GM12873 (cell line): ENCODE measurements at regions not wholly inside any gene's neighbourhood (a gene's known extent, or its start where the extent isn't known, plus 50 kb on each side); places are given as distances from the start of the nearest gene placed in this dataset.

Experiments used
- TF ChIP-seq, protein P1 (sequence below): IDR thresholded peaks from 2 replicates; pipeline ENCODE4 v1.5.1; 2012; ENCODE audit warnings: low read depth, mild to moderate bottlenecking, moderate library complexity, low read length, control low read depth; ENCODE audit not compliant: insufficient read depth; ENCODE audit errors: missing control alignments

- TF ChIP-seq, protein P1, sequence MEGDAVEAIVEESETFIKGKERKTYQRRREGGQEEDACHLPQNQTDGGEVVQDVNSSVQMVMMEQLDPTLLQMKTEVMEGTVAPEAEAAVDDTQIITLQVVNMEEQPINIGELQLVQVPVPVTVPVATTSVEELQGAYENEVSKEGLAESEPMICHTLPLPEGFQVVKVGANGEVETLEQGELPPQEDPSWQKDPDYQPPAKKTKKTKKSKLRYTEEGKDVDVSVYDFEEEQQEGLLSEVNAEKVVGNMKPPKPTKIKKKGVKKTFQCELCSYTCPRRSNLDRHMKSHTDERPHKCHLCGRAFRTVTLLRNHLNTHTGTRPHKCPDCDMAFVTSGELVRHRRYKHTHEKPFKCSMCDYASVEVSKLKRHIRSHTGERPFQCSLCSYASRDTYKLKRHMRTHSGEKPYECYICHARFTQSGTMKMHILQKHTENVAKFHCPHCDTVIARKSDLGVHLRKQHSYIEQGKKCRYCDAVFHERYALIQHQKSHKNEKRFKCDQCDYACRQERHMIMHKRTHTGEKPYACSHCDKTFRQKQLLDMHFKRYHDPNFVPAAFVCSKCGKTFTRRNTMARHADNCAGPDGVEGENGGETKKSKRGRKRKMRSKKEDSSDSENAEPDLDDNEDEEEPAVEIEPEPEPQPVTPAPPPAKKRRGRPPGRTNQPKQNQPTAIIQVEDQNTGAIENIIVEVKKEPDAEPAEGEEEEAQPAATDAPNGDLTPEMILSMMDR: no peak
These were observed 93.5 kb downstream of the FAM124B start for GRCh38 chr2:224308272-224308911.

- TF ChIP-seq, protein P1: no peak
These were observed 99.0 kb downstream of the FAM124B start for GRCh38 chr2:224302952-224303351.

- TF ChIP-seq, protein P1: no peak
These were observed 107.9 kb downstream of the FAM124B start for GRCh38 chr2:224293976-224294375.

DNA sequence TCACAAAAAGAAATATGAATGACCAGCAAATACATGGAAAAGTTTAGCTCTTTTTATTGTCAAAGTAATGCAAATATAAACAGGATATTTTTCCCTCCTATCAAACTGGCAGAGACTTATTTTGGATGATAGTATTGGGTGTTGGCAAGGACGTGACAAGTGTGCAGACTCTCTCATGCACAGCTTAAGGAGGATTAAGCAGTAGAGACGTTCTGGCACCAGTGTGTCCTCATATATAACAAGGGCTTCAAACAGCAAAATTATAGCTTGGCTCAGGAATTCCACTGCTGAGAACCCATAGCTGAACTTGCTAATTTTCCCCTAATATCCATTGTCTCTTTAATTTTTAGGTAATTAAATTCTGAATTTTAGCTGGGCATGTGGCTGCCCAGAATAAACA lies 114.4 kb downstream of the FAM124B start:
- TF ChIP-seq, protein P1: no peak

GRCh38 chr2:224286923-224287322 lies 115.0 kb downstream of the FAM124B start:
- TF ChIP-seq, protein P1: peak; percentile 18

DNA sequence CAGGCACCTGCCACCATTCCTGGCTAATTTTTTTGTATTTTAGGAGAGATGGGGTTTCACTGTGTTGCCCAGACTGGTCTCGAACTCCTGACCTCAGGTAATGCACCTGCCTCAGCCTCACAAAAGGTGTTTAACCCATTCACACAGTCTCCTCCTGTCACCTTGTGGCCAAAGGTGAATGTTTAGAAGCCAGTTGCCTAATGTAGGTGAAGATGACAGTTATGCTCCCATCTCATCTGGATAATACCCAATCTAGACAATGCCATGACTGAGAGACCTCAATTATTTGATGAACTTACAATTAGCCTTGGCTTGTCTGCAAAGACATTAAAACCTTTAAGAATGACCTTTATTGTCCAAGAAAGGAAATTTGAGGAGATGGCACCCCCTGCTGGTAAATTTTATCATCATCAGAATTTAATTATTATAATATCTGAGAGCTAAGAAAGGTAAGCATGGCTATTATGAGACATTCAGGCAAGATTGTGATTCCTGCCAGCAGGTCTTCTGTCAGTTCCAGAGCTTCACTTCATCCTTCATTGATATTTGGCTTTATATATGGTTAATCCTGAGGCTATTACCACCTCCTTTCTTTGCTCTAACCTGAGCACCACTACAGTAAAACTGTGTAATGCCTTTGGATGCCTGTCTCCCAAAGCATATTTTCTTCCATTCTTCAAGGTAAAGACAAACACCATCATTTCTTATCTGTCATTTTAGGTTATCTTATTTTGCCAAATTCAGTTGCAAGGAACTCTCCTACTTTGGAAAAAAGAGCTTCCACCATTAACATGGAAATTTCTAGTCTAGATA lies 117.6 kb downstream of the FAM124B start:
- TF ChIP-seq, protein P1: peak; percentile 44

DNA sequence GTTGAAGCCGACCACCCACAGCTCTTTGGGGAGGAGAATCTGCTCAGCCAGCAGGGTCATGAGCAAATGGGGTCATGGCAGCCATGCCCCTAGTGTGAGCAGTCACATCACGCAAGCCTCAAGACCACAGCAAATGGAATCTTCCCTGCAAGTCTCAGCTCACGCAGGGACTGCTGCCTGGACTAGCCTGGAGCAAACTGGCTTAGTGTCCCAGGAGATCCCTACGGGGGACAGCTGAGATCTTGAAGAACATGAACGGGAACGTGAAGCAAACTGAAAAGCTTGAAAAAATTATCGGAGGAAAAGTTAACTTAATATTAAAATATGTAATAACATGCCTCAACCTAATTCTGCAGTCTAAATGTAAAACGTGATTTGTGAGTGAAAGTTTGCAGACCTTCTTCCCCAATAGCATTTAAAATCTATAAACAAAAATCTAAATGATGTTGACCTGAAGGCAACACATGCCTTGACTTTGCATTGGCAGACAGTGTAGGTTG lies 118.4 kb downstream of the FAM124B start:
- TF ChIP-seq, protein P1: no peak
